Frontal cortex (tissue), 3 donors: ENCODE measurements at regions not wholly inside any gene's neighbourhood (a gene's known extent, or its start where the extent isn't known, plus 50 kb on each side); places are given as distances from the start of the nearest gene placed in this dataset.
"Not testable (repeated sequence)": the region's sequence is repeated elsewhere in the genome, so short reads cannot be mapped to it uniquely, and the experiment has no call there.

ENCODE experiments used
- DNase-seq, 2 donors: peaks; one replicate each; pipeline ENCODE4 v3.0.0; 2012; ENCODE audit warnings: low spot score in 2 of 2
- FAIRE-seq: peaks from 2 replicates; lab custom pipeline; 2012; peaks lifted over from hg19 to GRCh38; lab: Jason Lieb, UNC
- donor health status: control.
- donor health status: control.
- donor health status: control.

DNA sequence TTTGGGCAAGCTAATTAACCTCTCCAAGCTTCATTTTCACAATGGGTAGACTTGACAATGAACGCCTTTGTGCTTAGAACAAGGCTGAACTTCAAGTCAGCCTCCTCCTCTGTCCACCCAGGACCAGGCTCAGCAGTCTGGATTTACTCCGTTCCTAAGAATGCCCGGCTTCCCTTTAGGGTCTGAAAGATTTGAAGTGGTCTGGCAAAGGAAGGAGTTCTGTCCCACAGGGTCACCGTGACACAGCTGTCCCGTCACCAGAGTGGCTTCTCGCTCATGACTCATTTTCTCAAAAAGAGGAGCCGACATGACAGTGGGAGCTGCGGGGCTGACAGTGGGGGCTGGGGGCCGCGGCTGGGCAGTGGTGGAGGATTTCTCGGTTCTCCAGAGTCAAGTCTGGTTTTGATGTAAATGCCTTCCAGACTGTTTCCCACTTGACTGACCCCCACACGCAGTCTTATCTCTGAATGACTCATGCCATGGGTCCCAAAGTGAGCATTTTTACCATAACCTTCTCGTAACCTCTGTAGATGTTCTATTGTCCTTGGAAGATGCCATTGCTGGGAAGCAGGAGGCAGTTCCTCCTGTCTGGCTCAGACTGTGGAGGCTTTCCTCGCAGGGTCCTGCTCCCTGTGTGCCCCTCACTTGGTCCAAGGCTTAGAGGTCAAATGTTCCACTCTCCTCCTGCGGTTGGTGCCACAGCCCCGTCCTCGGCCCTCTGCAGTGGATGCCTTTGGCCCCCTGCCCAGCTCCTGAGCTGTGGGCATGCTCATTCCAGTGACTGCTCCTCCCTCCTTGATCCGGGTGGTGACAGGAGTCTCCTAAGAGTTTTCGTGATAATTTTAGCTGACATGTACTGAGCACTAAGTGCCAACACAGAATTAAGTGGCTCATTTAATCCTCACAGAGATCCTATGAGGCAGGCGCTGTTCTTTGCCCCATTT lies 253.1 kb downstream of the FNDC1 start:
- no peak for DNase-seq
- FAIRE-seq, result no peak

DNA sequence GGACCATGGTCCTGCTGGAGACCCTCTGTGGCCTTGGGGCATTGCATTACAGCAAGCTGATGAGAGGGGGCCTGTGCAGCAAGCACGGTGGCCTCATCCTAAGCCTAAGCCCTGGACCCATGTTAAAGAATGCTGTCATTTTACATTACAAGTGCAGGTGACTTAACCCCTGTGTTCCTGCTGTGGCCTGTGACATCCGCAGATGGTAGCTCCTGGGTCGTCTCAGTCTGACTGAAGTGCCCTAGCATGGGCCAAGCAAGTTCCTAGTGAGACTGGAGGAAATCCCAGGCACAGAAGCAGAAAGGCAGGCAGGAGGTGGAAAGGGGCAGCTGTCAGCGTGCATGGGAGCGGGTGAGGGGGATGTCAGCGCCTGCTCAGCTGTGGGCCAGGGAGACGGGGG lies 252.4 kb downstream of the FNDC1 start:
- DNase-seq (no peak), FAIRE-seq (no peak)

DNA sequence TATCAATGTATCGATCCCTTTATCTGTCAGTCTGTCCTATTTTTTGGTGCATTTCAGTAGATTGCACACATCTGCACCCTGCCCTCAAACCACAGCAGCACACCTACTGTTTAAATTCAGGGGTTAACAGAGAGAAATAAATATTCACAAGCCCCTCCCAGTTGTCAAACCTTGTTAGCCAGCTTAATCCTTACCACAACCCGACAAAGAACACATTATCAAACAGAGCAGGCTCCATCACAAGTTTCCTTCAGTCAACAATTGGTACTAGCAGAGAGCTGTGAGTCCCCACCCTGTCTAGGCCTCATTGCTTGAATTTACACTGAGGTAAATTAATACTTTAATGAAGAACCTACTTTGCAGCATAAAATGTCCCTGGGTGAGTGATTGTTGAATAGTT lies 249.8 kb downstream of the FNDC1 start:
- DNase-seq (no peak), FAIRE-seq (no peak)

DNA sequence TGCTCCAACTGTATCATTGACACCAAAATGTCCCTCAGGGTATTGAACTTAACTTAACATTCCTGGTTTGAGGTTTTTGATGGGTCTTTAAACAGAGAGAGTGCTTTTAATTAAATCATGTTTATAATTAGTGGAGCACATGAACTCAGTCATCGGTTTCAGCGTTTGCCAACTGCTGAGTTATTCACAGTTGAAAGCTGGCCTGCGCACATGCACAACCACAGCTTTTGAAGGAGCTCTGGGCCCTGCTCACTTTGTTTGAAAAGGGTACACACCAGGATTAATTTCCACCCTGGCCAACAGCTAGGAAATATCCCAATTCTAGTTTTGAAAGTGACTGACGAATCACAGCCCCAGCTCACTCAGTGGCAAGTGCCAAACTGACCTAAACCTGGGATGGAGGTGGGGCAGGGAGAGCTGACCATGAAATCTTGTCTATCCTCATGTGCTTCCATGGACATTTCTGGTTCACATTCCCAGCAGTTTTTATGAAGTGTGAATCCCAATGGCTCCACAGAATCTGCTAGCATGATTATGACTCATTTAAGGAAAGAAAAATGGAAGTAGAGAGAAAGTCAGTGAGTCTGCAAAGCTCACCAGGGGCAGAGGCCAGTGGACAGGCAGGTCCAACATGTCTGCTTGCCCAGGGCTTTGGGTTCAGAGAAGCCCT lies 247.8 kb downstream of the FNDC1 start:
- DNase-seq (no peak), FAIRE-seq (no peak)

DNA sequence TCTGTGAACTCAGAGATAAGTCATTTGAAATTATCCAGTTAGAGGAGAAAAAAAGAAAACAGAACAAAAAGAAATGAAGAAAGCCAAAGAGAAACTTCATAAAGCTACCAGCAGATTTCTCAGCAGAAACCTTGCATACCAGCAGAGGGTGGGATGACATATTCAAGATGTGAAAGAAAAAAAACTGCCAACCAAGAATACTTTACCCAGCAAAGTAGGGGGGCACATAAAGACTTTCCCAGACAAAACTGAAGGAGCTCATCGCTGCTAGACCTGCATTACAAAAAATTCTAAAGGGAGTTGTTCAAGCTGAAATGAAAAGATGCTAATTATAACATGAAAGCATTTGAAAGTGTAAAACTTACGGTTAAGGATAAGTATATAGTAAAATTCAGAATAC lies 246.3 kb downstream of the FNDC1 start:
- FAIRE-seq (no peak), DNase-seq (no peak)

DNA sequence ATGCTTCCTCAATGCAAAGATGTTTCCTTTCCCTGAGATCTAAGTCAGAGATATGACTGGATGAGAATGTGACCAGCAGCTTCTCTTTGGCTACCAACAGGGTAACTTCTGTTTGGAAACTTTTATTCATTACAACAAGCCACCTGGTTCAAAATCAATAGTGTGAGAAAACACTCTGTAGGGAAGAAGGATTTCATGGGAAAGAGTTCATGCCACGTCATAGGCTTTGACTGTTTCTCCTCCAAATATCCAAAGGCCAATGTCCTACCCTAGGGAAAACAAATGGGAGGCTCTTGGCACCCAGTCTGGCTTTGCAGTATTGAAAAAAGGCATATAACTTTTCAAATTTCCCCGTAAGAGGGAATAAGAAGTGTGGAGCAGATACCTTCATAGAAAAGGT lies 245.5 kb downstream of the FNDC1 start:
- no peak for FAIRE-seq

DNA sequence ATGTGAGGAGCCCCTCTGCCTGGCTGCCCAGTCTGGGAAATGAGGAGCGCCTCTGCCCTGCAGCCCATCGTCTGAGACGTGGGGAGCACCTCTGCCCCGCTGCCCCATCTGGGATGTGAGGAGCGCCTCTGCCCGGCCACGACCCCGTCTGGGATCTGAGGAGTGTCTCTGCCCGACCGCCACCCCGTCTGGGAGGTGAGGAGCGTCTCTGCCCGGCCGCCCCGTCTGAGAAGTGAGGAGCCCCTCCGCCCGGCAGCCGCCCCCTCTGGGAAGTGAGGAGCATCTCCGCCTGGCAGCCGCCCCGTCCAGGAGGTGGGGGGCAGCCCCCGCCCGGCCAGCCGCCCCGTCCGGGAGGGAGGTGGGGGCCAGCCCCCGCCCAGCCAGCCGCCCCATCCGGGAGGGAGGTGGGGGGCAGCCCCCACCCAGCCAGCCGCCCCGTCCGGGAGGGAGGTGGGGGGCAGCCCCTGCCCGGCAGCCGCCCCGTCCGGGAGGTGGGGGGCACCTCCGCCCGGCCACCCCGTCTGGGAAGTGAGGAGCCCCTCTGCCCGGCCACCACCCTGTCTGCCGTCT lies 238.1 kb downstream of the FNDC1 start:
- not testable (repeated sequence) for DNase-seq, FAIRE-seq

More for the DNA sequence above, 245.5 kb downstream of the FNDC1 start:
- no peak for DNase-seq

DNA sequence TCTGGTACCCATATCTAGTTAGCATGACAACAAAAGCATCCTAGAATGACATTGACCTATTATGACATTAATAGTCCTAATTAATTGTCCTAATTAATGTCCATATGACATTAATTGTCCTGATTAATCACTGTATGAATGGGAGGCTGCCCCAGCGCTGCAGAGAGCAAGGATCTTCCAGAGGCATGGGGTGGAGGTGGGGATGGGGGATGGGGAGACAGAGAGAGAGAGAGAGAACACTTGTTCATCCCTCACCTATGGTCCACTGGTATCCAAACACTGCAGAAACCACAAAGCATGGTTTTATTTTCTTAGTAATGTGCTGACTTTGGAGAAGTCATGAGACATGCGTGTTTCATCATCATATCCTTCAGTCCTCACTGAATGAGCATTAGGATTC lies 235.1 kb downstream of the FNDC1 start:
- no peak for DNase-seq
- FAIRE-seq, result no peak

DNA sequence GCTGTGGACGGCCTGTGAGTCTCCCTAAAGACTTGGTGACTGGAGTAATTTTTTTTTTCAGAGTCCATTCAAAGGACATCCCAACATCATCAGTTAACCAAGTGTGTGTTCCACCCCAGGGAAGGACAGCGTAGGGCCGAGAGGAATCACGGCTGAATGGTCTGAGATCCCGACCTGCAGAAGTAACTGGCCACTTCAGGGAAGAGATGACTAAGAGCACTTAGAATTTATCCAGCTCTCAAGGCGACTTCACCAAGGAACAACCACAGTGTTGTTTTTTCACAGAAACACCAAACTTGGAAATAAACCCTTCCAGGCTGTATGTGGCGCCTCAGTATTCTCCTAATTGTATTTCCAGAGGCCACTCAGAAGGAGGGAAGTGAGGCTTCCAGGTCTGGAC lies 231.6 kb downstream of the FNDC1 start:
- FAIRE-seq (no peak), DNase-seq (no peak)

DNA sequence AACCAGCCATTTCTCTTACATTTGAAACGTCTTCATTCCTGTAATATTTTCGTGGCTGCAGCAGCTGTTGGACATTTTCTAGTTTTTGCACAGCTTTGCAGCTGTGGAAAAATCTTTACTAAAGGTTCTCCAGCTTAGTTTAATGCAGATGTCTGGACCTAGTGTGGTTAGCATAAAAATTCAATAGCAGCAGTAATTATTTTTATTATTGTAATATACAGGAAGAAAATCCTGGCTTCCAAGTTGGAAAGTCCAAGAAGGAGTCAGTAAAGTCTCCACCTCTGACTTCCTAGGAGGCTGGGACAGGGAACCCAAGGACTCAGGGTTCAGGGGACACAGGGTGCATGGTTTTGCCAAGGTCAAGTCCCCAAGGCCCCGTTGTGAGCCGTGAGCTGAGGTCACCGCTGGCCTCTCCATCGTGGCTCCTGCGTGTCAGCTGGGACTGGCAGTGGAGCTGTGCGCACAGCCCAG lies 230.6 kb downstream of the FNDC1 start:
- DNase-seq (no peak), FAIRE-seq (no peak)

DNA sequence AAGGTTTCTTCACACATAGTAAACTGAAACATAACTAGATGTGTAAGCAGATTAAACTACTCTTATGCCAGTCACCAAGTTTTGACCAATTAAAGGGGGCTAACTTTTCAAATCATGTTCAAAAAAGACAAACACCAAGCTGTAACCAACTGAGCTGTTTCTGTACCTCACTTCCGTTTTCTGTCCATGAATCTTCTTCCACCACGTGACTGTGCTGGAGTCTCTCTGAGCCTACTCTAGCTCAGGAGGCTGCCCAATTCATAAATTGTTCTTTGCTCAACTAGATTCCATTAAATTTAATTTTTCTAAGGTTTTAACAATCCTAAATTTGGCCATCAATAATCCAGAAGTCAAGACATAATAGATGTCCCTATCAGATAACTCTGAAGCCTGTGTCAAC lies 229.4 kb downstream of the FNDC1 start:
- DNase-seq (no peak), FAIRE-seq (no peak)

DNA sequence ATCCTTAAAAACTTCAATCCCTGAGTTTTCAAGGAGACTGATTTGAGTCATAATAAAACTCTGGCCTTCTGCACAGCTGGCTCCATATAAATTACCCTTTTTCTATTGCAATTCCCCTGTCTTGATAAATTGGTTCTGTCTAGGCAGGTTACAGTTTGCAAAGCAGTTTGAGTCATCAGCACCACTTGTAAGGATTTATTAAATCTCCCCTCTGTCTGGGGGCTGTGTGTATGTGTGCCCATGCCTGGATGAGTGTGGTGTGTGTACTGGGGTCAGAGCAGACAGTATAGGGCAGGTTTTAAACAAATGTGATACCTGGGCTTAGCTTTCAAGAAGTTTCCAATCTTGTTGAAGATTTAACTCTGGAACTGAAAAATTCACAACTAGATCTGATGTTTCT lies 228.6 kb downstream of the FNDC1 start:
- FAIRE-seq (no peak), DNase-seq (no peak)

DNA sequence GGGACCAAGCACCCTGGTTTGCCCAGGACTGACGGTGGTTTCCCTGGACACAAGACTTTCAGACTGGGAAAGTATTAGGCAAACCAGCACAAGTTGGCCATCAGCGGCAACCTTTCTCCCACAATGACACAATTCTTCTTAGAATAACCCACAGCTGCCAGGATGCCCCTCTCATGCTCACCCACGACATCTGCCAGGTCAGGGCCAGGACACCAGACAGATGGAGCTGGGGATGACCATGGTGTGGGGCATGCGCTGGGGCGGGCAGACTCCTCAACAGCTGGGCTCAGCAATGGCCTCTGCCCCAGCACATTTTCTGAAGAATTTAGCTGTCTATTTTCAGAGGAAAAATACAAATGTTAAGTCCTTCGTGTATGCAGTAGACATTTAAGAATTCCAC lies 226.4 kb downstream of the FNDC1 start:
- DNase-seq (no peak), FAIRE-seq (no peak)

DNA sequence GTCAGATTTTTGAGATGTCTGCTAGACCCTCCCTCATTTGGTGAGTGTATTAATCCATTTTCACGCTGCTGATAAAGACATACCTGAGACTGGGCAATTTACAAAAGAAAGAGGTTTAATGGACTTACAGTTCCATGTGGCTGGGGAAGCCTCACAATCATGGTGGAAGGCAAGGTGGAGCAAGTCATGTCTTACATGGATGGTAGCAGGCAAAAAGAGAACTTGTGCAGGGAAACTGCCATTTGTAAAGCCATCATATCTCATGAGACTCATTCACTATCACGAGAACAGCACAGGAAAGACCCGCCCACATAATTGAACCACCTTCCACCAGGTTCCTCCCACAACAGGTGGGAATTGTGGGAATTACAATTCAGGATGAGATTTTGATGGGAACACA lies 223.5 kb downstream of the FNDC1 start:
- not testable (repeated sequence) for DNase-seq, FAIRE-seq

DNA sequence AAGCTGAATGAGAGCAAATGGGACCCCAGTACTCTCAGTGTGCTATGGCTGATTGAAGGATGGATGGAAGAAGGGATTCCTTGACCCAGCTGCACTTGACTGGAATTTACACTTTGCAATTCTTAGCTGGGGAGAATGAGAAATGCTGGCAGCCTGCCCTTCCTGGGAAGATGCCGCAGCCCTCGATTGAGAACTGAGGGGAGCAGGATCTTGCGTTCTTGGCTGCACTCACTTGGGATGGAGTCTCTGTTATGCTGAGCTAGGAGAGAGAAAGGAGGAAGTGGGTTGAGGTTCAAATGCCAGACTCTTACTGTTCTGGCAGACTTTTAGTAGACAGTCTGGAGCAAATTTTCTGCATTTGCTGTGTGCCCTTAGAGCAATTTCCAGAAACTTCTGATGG lies 221.2 kb downstream of the FNDC1 start:
- no peak for DNase-seq
- FAIRE-seq, result no peak

DNA sequence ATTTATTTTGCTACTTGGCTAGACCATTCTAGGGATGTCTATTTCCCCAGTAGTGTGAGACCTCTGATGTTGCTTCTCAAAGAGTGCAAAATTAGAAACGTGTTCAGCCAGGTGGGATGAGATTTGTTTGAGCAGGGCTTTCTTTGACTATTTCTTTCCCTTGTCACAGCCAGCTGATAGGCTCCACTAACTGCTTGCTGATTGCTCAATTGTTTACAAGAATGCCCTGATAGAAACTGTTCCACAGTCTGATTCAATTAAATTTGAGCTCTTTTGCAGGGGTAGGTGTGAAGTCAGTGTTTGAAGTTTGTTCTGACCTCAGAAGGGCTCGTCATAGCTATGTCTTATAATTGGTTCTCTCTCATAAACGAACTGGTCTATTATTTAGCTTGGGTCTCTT lies 220.5 kb downstream of the FNDC1 start:
- DNase-seq (no peak), FAIRE-seq (no peak)

DNA sequence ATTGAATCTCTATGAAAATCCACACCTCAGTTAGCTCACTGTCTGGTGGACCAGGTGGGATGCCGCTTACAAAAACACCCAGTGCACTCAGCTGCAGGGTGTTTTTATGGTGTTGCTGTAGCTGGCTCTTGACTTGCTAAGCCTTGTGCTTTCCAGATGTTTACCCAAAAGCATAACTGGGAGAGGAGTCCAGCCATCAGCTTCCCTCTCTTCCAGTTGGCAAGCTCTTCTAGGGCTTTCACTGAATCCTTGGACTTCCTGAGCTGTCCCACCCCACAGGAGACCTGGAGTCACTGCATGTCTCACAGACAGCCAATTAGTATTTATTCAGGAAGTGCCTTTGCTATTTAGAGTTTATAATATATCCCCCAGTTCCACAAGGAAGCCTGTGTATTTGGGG lies 210.9 kb downstream of the FNDC1 start:
- FAIRE-seq, result no peak
- DNase-seq, result no peak

DNA sequence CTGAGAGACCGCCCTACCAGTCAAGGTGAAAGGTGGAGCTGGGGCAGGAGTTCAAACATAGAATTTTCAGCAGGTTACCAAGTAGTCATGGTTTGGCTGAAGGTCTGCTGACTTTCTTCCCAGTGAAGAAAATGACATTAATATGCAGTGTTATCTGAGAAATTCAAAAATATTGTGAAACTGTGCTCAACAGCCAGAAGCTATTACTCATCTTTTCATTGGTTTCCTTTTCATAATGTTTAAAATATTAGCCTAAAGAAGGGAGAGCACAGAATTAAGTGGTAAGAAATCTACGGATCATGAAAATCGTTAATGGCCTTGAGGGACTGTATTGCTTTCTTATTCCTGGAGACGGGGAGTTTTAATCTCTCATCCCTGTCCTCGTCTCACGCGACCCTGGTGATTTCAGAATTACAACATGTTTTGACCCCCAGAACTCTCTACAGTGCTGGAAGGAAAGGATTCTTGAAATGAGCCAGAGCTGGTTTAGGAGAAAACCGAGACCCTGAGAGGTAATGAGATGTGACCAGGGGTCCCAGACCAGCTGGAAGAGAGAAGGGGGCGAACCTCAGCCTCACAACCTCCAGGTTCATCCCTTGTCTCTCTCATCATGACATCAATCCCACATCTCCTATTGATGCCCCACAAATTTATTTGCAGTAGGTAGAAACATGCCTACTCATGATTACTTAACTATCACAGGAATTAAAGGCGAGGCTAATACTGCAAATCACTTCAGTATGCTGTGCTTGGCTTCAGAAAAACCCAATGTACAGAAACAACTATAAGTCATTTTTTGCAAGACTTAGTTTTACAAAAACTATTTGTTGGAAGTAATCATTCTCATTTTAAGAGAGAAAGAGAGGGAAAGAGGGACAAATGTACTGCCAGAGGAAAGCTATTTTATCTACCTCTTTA lies 209.5 kb downstream of the FNDC1 start:
- no peak for DNase-seq
- FAIRE-seq, result no peak

DNA sequence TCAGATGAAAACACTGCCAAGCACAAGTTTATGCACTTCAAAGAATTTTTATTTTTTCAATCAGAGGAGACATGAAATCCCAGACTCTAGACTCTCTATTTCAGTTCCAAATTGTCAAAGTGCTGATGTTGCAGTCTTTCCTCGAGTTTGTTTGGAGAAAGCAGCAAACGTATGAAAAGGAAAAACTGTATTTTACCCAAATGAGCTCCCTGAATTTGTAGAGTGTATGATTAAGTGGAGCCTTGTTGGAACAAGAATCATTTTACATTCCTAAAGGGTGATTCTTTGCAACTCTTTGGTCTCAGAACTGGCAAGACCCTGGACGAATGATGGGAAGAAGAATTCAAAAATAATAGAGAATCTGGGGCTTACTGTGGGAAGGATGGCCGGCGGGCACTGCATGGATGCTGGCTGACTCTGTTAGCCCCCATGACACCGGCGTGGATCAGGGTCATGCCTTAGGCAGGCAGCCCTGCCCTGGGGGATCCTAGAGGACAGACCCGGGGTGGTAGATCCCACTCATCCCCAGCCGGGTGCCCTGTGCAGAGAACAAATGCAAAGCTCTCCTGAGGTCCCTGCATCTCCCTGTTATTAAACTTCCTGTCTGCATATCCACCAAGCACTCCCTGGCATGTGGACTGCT lies 207.4 kb downstream of the FNDC1 start:
- no peak for FAIRE-seq
- no peak for DNase-seq
